GM12872 (cell line): ENCODE measurements at regions not wholly inside any gene's neighbourhood (a gene's known extent, or its start where the extent isn't known, plus 50 kb on each side); places are given as distances from the start of the nearest gene placed in this dataset.

ENCODE experiments used
- CTCF ChIP-seq: IDR thresholded peaks from 3 replicates; pipeline ENCODE4 v1.5.1; 2011; ENCODE audit warnings: low read depth, mild to moderate bottlenecking, low read length, moderate library complexity; ENCODE audit not compliant: insufficient read depth

- TF ChIP-seq CTCF, result no peak
These were observed 365.7 kb downstream of the SEC14L1 start for GRCh38 chr17:77506371-77506991.

GRCh38 chr17:77507111-77507885 lies 366.5 kb downstream of the SEC14L1 start:
- no peak for TF ChIP-seq CTCF

GRCh38 chr17:77508047-77508715 lies 367.4 kb downstream of the SEC14L1 start:
- TF ChIP-seq CTCF, result no peak

- no peak for TF ChIP-seq CTCF
These were observed 368.3 kb downstream of the SEC14L1 start for GRCh38 chr17:77509089-77509488.

GRCh38 chr17:77509599-77509998 lies 368.8 kb downstream of the SEC14L1 start:
- TF ChIP-seq CTCF, result no peak

GRCh38 chr17:77510133-77510796 lies 369.5 kb downstream of the SEC14L1 start:
- no peak for TF ChIP-seq CTCF

GRCh38 chr17:77511514-77512061 lies 370.8 kb downstream of the SEC14L1 start:
- TF ChIP-seq CTCF, result no peak
